ENCODE measurements at regions not wholly inside any gene's neighbourhood (a gene's known extent, or its start where the extent isn't known, plus 50 kb on each side); places are given as distances from the start of the nearest gene placed in this dataset.

GRCh38 chr2:57567245-57567644 is 479.4 kb upstream of the VRK2 start:
- H4K20me1 ChIP-seq (ENCODE audit: insufficient read depth, poor library complexity, severe bottlenecking): no peaks in the 10 kb centered on the region
- no peak overlapping the region for H3K27ac ChIP-seq
- H3K36me3 ChIP-seq (replicated peaks; ENCODE audit: insufficient read depth, low read depth): no peaks in the 10 kb centered on the region
- no peaks in the 10 kb centered on the region for H3K79me2 ChIP-seq
- TF ChIP-seq, protein P1, sequence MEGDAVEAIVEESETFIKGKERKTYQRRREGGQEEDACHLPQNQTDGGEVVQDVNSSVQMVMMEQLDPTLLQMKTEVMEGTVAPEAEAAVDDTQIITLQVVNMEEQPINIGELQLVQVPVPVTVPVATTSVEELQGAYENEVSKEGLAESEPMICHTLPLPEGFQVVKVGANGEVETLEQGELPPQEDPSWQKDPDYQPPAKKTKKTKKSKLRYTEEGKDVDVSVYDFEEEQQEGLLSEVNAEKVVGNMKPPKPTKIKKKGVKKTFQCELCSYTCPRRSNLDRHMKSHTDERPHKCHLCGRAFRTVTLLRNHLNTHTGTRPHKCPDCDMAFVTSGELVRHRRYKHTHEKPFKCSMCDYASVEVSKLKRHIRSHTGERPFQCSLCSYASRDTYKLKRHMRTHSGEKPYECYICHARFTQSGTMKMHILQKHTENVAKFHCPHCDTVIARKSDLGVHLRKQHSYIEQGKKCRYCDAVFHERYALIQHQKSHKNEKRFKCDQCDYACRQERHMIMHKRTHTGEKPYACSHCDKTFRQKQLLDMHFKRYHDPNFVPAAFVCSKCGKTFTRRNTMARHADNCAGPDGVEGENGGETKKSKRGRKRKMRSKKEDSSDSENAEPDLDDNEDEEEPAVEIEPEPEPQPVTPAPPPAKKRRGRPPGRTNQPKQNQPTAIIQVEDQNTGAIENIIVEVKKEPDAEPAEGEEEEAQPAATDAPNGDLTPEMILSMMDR (IDR thresholded peaks at IDR 0.05; ENCODE audit: poor library complexity): no peak
- no peak for TF ChIP-seq EZH2 (IDR thresholded peaks at IDR 0.05; ENCODE audit: borderline replicate concordance)
- TF ChIP-seq EZH2phosphoT487 (IDR thresholded peaks at IDR 0.05; ENCODE audit: low read depth, severe bottlenecking, unreplicated experiment): no peak
- H2AFZ ChIP-seq: no peak overlapping the region
- H3K4me3 ChIP-seq: no peak overlapping the region
- no peaks in the 10 kb centered on the region for H3K27me3 ChIP-seq
- H3K9me2 ChIP-seq (replicated peaks; ENCODE audit: insufficient read depth): no peaks in the 10 kb centered on the region
- no peak for DNase-seq (ENCODE audit: low spot score)
- no peaks in the 10 kb centered on the region for H3K9me3 ChIP-seq (ENCODE audit: low read depth)
- no peaks in the 10 kb centered on the region for H3K4me1 ChIP-seq (ENCODE audit: insufficient read depth)
- H3K4me2 ChIP-seq: no peak overlapping the region

DNA sequence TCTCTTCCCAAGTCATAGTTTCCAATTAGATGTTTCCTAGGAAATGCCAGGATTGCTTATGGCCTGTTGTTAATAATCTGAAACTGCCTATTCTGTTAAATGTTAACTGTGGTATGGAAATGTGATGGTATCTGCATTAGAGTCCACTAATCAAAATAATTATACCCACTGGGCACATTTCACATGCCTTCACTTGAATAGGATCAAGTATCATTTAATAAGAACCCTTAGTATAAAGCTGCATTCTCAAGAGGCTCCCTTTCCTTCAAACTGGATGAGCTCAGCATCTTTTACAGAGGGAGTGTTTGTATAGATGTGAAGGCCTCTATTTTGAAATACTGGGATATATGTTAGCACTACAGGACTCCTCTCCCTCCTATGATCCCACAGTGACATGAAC is 477.2 kb upstream of the VRK2 start:
- Histone ChIP-seq H3K79me2 (no peaks in the 10 kb centered on the region), H3K9me3 (ENCODE audit: low read depth) (no peaks in the 10 kb centered on the region), H3K9me2 (replicated peaks; ENCODE audit: insufficient read depth) (no peaks in the 10 kb centered on the region), H3K27ac (no peak overlapping the region), H3K4me1 (ENCODE audit: insufficient read depth) (no peaks in the 10 kb centered on the region), H4K20me1 (ENCODE audit: insufficient read depth, poor library complexity, severe bottlenecking) (no peaks in the 10 kb centered on the region), H3K36me3 (replicated peaks; ENCODE audit: insufficient read depth, low read depth) (no peaks in the 10 kb centered on the region), H2AFZ (no peak overlapping the region), H3K4me2 (no peak overlapping the region), H3K27me3 (no peaks in the 10 kb centered on the region), H3K4me3 (no peak overlapping the region)
- TF ChIP-seq, protein P1 (IDR thresholded peaks at IDR 0.05; ENCODE audit: poor library complexity): no peak
- TF ChIP-seq EZH2 (IDR thresholded peaks at IDR 0.05; ENCODE audit: borderline replicate concordance) (no peak), EZH2phosphoT487 (IDR thresholded peaks at IDR 0.05; ENCODE audit: low read depth, severe bottlenecking, unreplicated experiment) (no peak)
- no peak for DNase-seq (ENCODE audit: low spot score)

GRCh38 chr2:57570961-57571360 is 475.6 kb upstream of the VRK2 start:
- no peak for DNase-seq (ENCODE audit: low spot score)
- Histone ChIP-seq H3K9me3 (ENCODE audit: low read depth) (no peaks in the 10 kb centered on the region), H2AFZ (no peak overlapping the region), H3K4me2 (no peak overlapping the region), H3K4me3 (no peak overlapping the region), H3K9me2 (replicated peaks; ENCODE audit: insufficient read depth) (no peaks in the 10 kb centered on the region), H4K20me1 (ENCODE audit: insufficient read depth, poor library complexity, severe bottlenecking) (no peaks in the 10 kb centered on the region), H3K4me1 (ENCODE audit: insufficient read depth) (no peaks in the 10 kb centered on the region), H3K27me3 (no peaks in the 10 kb centered on the region), H3K36me3 (replicated peaks; ENCODE audit: insufficient read depth, low read depth) (no peaks in the 10 kb centered on the region), H3K27ac (no peak overlapping the region), H3K79me2 (no peaks in the 10 kb centered on the region)
- WGBS (ENCODE audit: low lambda C conversion rate, missing lambda C conversion rate): 97% methylated on average over 2 of the region's 2 CpGs
- TF ChIP-seq EZH2phosphoT487 (IDR thresholded peaks at IDR 0.05; ENCODE audit: low read depth, severe bottlenecking, unreplicated experiment): no peak
- TF ChIP-seq, protein P1 (IDR thresholded peaks at IDR 0.05; ENCODE audit: poor library complexity): no peak
- no peak for TF ChIP-seq EZH2 (IDR thresholded peaks at IDR 0.05; ENCODE audit: borderline replicate concordance)

DNA sequence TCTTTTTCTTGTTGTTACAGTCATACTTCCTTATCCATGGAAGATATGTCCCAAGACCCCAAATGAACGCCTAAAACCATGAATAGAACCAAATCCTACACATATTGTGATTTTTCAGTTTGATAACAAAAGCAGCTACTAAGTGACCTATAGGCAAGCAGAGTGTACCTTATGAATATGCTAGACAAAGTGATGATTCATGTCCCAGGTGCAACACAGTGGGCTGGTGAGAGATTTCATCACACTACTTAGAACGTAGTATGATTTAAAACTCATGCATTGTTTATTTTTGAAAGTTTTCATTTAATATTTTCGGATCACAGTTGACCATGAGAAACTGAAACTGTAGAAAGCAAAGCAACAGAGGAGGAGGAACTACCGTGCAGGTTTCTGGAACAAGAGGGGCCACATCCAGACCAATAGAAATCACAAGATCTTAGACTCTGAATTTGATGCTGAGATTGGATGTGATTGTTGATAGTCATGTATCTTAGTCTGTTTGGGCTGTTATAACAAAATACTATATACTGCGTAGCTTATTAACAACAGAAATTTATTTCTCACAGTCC is 470.8 kb upstream of the VRK2 start:
- Histone ChIP-seq H3K36me3 (replicated peaks; ENCODE audit: insufficient read depth, low read depth) (no peaks in the 10 kb centered on the region), H3K27ac (no peak overlapping the region), H3K4me2 (no peak overlapping the region), H2AFZ (no peak overlapping the region), H3K4me3 (no peak overlapping the region), H3K9me2 (replicated peaks; ENCODE audit: insufficient read depth) (no peaks in the 10 kb centered on the region), H3K4me1 (ENCODE audit: insufficient read depth) (no peaks in the 10 kb centered on the region), H3K27me3 (no peaks in the 10 kb centered on the region), H3K9me3 (ENCODE audit: low read depth) (no peaks in the 10 kb centered on the region), H4K20me1 (ENCODE audit: insufficient read depth, poor library complexity, severe bottlenecking) (no peaks in the 10 kb centered on the region), H3K79me2 (no peaks in the 10 kb centered on the region)
- TF ChIP-seq, protein P1 (IDR thresholded peaks at IDR 0.05; ENCODE audit: poor library complexity): no peak
- TF ChIP-seq EZH2phosphoT487 (IDR thresholded peaks at IDR 0.05; ENCODE audit: low read depth, severe bottlenecking, unreplicated experiment) (no peak), EZH2 (IDR thresholded peaks at IDR 0.05; ENCODE audit: borderline replicate concordance) (no peak)
- WGBS (ENCODE audit: low lambda C conversion rate, missing lambda C conversion rate): 82% methylated on average over 5 of the region's 5 CpGs
- DNase-seq (ENCODE audit: low spot score): no peak

All from hepatocyte (in vitro differentiated cells).